GM23338 (cell line): ENCODE measurements at regions not wholly inside any gene's neighbourhood (a gene's known extent, or its start where the extent isn't known, plus 50 kb on each side); places are given as distances from the start of the nearest gene placed in this dataset.

Experiments used
- ATAC-seq: fragments of 200-7000 bp; cut with Tn5 transposase; 3 replicates; pipeline ENCODE4 v1.9.1; 2020
- DNase-seq: peaks from one replicate; pipeline ENCODE4 v3.0.0-alpha.2; 2015; ENCODE audit warnings: low spot score
- H2AFZ ChIP-seq: fragments of 200-600 bp; sonication (generic); 2 replicates; pipeline ENCODE4 v1.8.0; 2016; ENCODE audit warnings: antibody characterized with exemption, mild to moderate bottlenecking, moderate library complexity
- H3F3A ChIP-seq: fragments of 200-600 bp; sonication (generic); replicated peaks from 2 replicates; pipeline ENCODE4 v1.8.0; 2017; ENCODE audit warnings: antibody characterized with exemption, mixed run types, low read depth
- H3K27ac ChIP-seq: fragments of 200-600 bp; sonication (generic); 2 replicates; pipeline ENCODE4 v1.6.1; 2016; ENCODE audit warnings: low read depth
- H3K27me3 ChIP-seq: fragments of 200-600 bp; sonication (generic); 2 replicates; pipeline ENCODE4 v1.8.0; 2016; ENCODE audit warnings: mild to moderate bottlenecking, mixed run types, moderate library complexity; ENCODE audit not compliant: insufficient read depth
- H3K36me3 ChIP-seq: fragments of 200-600 bp; sonication (generic); 2 replicates; pipeline ENCODE4 v1.8.0; 2016; ENCODE audit warnings: mild to moderate bottlenecking; ENCODE audit not compliant: insufficient read depth
- H3K4me1 ChIP-seq: fragments of 200-600 bp; sonication (generic); 2 replicates; pipeline ENCODE4 v1.8.0; 2016; ENCODE audit warnings: mild to moderate bottlenecking, moderate library complexity; ENCODE audit not compliant: insufficient read depth
- H3K4me2 ChIP-seq: fragments of 200-600 bp; sonication (generic); 2 replicates; pipeline ENCODE4 v1.7.1; 2017; ENCODE audit warnings: mixed run types
- H3K4me3 ChIP-seq: fragments of 200-600 bp; sonication (generic); 2 replicates; pipeline ENCODE4 v1.6.1; 2016; ENCODE audit warnings: mixed run types
- H3K79me2 ChIP-seq: fragments of 200-600 bp; sonication (generic); replicated peaks from 2 replicates; pipeline ENCODE4 v1.8.0; 2017; ENCODE audit warnings: mild to moderate bottlenecking; ENCODE audit not compliant: insufficient read depth
- H3K9me2 ChIP-seq: fragments of 200-600 bp; sonication (generic); 2 replicates; pipeline ENCODE4 v1.8.0; 2017; ENCODE audit not compliant: insufficient read depth
- H4K20me1 ChIP-seq: fragments of 200-600 bp; sonication (generic); replicated peaks from 2 replicates; pipeline ENCODE4 v1.8.0; 2017; ENCODE audit warnings: mild to moderate bottlenecking; ENCODE audit not compliant: insufficient read depth
- H3K27ac Mint-ChIP-seq: 2 replicates; pipeline ENCODE4 v1.8.0; 2020; ENCODE audit warnings: inconsistent platforms, mild to moderate bottlenecking, moderate library complexity, mixed read lengths
- H3K27me3 Mint-ChIP-seq: 3 replicates; pipeline ENCODE4 v1.8.0; 2022; ENCODE audit warnings: low read depth, mild to moderate bottlenecking, moderate library complexity, mixed read lengths, inconsistent platforms; ENCODE audit not compliant: insufficient read depth, poor library complexity
- H3K36me3 Mint-ChIP-seq: 3 replicates; pipeline ENCODE4 v1.8.0; 2021; ENCODE audit warnings: low read depth, mild to moderate bottlenecking, inconsistent platforms, moderate library complexity, mixed read lengths
- H3K4me1 Mint-ChIP-seq: 3 replicates; pipeline ENCODE4 v1.8.0; 2020; ENCODE audit warnings: mild to moderate bottlenecking, inconsistent platforms, mixed read lengths
- H3K4me3 Mint-ChIP-seq: 3 replicates; pipeline ENCODE4 v1.8.0; 2021; ENCODE audit warnings: moderate library complexity, mild to moderate bottlenecking, inconsistent platforms, mixed read lengths
- H3K9me3 Mint-ChIP-seq: 3 replicates; pipeline ENCODE4 v1.8.0; 2020; ENCODE audit warnings: moderate library complexity, mild to moderate bottlenecking, inconsistent platforms, mixed read lengths
- CREB1 ChIP-seq: fragments of 250-450 bp; sonication (Bioruptor Pico); IDR thresholded peaks from 2 replicates; pipeline ENCODE4 v1.5.0; 2020; ENCODE audit warnings: low read depth, mild to moderate bottlenecking, moderate library complexity
- EZH2 ChIP-seq: fragments of 200-600 bp; sonication (generic); IDR thresholded peaks from one replicate; pipeline ENCODE4 v1.8.0; 2017; ENCODE audit warnings: antibody characterized with exemption, mild to moderate bottlenecking, low read depth; ENCODE audit not compliant: unreplicated experiment
- EZH2phosphoT487 ChIP-seq: fragments of 200-600 bp; sonication (generic); IDR thresholded peaks from one replicate; pipeline ENCODE4 v1.8.1; 2018; ENCODE audit warnings: antibody characterized with exemption; ENCODE audit not compliant: unreplicated experiment
- JUNB ChIP-seq: IDR thresholded peaks from one replicate; pipeline ENCODE4 v1.6.1; 2016; ENCODE audit warnings: antibody characterized with exemption; ENCODE audit not compliant: unreplicated experiment
- NANOG ChIP-seq: IDR thresholded peaks from 2 replicates; pipeline ENCODE4 v1.6.1; 2016; ENCODE audit warnings: antibody characterized with exemption, borderline replicate concordance
- POLR2AphosphoS5 ChIP-seq: IDR thresholded peaks from 2 replicates; pipeline ENCODE4 v1.6.1; 2016; ENCODE audit warnings: antibody characterized with exemption, low read depth
- REST ChIP-seq: IDR thresholded peaks from one replicate; pipeline ENCODE4 v1.6.1; 2018; ENCODE audit warnings: antibody characterized with exemption; ENCODE audit not compliant: unreplicated experiment
- STAT1 ChIP-seq: IDR thresholded peaks from one replicate; pipeline ENCODE4 v1.6.1; 2016; ENCODE audit warnings: antibody characterized with exemption; ENCODE audit not compliant: unreplicated experiment
- ZNF114 ChIP-seq: fragments of 250-450 bp; sonication (Bioruptor Pico); IDR thresholded peaks from 2 replicates; pipeline ENCODE4 v1.5.0; 2020; ENCODE audit warnings: mild to moderate bottlenecking, moderate library complexity
- ZNF331 ChIP-seq: fragments of 250-450 bp; sonication (Bioruptor Pico); IDR thresholded peaks from 2 replicates; pipeline ENCODE4 v1.5.0; 2020; ENCODE audit warnings: low read depth, mild to moderate bottlenecking, moderate library complexity
- TF ChIP-seq, protein P1 (sequence below), 2 experiments: fragments of 200-600 bp in 1 of 2; sonication (generic) in 1 of 2; conservative IDR thresholded peaks; 2 replicates each; pipeline versions ENCODE4 v1.5.1 to v1.6.1; 2016 to 2017; ENCODE audit warnings: antibody characterized with exemption in 2 of 2, low read depth in 2 of 2, mild to moderate bottlenecking in 2 of 2, moderate library complexity in 1 of 2
- TF ChIP-seq, protein P2 (sequence below): fragments of 250-450 bp; sonication (Bioruptor Pico); IDR thresholded peaks from 2 replicates; pipeline ENCODE4 v1.5.0; 2020; ENCODE audit warnings: mild to moderate bottlenecking, moderate library complexity
- TF ChIP-seq, protein P3 (sequence below): IDR thresholded peaks from 2 replicates; pipeline ENCODE4 v1.6.1; 2016; ENCODE audit warnings: antibody characterized with exemption

DNA sequence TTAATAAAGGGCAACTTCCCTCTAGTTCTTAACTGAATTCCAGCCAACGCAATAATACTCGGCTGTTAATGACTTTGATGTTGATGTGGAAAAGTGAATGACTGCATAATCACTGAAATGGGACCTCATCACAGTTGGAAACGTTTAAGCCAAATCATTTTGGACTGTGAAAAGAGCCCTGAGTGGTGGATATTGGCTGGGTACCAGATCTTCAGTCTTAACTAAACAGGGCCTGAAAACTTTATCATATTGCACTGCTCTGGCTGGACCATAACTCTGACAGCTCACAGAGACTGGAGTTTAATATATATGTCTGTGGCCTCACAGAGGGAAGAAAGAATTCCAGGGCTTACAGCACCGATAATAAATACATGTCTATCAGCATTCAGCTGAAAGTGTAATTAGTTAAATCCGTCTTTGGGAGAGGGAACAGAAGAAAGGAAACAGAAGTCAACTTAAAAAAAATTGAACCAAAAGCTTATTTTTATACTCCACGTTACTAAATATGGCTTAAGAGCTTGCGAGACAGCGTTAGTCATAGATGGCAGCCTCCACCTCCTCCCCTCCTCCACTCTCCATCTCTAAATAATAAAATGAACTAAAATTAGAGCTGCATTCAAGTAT is 222.3 kb upstream of the CDIN1 start:
- no peak overlapping the region for H3K27ac ChIP-seq
- no peaks in the 10 kb centered on the region for H3K4me1 ChIP-seq
- H3K27me3 ChIP-seq, result no peaks in the 10 kb centered on the region
- ATAC-seq (no peak), DNase-seq (no peak)
- H3K36me3 Mint-ChIP-seq, result no peaks in the 10 kb centered on the region
- no peaks in the 10 kb centered on the region for H3K79me2 ChIP-seq
- H3K4me3 ChIP-seq, result no peak overlapping the region
- H3K27ac Mint-ChIP-seq, result no peak overlapping the region
- no peaks in the 10 kb centered on the region for H3K9me3 Mint-ChIP-seq
- peak overlapping the region; percentile 56; the same call in 1 of the 2 replicates for H2AFZ ChIP-seq
- no peaks in the 10 kb centered on the region for H3K4me1 Mint-ChIP-seq
- no peaks in the 10 kb centered on the region for H4K20me1 ChIP-seq
- TF ChIP-seq POLR2AphosphoS5 (no peak), EZH2 (no peak), ZNF331 (CRISPR knock-in tag) (no peak), EZH2phosphoT487 (no peak), REST (no peak), JUNB (no peak), CREB1 (CRISPR knock-in tag) (no peak), ZNF114 (CRISPR knock-in tag) (no peak), STAT1 (no peak), NANOG (no peak)
- TF ChIP-seq, protein P1, sequence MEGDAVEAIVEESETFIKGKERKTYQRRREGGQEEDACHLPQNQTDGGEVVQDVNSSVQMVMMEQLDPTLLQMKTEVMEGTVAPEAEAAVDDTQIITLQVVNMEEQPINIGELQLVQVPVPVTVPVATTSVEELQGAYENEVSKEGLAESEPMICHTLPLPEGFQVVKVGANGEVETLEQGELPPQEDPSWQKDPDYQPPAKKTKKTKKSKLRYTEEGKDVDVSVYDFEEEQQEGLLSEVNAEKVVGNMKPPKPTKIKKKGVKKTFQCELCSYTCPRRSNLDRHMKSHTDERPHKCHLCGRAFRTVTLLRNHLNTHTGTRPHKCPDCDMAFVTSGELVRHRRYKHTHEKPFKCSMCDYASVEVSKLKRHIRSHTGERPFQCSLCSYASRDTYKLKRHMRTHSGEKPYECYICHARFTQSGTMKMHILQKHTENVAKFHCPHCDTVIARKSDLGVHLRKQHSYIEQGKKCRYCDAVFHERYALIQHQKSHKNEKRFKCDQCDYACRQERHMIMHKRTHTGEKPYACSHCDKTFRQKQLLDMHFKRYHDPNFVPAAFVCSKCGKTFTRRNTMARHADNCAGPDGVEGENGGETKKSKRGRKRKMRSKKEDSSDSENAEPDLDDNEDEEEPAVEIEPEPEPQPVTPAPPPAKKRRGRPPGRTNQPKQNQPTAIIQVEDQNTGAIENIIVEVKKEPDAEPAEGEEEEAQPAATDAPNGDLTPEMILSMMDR (conservative IDR thresholded peaks at IDR 0.05; ENCODE audit: low read depth in 2 of 2), result no peak
- TF ChIP-seq, protein P2, sequence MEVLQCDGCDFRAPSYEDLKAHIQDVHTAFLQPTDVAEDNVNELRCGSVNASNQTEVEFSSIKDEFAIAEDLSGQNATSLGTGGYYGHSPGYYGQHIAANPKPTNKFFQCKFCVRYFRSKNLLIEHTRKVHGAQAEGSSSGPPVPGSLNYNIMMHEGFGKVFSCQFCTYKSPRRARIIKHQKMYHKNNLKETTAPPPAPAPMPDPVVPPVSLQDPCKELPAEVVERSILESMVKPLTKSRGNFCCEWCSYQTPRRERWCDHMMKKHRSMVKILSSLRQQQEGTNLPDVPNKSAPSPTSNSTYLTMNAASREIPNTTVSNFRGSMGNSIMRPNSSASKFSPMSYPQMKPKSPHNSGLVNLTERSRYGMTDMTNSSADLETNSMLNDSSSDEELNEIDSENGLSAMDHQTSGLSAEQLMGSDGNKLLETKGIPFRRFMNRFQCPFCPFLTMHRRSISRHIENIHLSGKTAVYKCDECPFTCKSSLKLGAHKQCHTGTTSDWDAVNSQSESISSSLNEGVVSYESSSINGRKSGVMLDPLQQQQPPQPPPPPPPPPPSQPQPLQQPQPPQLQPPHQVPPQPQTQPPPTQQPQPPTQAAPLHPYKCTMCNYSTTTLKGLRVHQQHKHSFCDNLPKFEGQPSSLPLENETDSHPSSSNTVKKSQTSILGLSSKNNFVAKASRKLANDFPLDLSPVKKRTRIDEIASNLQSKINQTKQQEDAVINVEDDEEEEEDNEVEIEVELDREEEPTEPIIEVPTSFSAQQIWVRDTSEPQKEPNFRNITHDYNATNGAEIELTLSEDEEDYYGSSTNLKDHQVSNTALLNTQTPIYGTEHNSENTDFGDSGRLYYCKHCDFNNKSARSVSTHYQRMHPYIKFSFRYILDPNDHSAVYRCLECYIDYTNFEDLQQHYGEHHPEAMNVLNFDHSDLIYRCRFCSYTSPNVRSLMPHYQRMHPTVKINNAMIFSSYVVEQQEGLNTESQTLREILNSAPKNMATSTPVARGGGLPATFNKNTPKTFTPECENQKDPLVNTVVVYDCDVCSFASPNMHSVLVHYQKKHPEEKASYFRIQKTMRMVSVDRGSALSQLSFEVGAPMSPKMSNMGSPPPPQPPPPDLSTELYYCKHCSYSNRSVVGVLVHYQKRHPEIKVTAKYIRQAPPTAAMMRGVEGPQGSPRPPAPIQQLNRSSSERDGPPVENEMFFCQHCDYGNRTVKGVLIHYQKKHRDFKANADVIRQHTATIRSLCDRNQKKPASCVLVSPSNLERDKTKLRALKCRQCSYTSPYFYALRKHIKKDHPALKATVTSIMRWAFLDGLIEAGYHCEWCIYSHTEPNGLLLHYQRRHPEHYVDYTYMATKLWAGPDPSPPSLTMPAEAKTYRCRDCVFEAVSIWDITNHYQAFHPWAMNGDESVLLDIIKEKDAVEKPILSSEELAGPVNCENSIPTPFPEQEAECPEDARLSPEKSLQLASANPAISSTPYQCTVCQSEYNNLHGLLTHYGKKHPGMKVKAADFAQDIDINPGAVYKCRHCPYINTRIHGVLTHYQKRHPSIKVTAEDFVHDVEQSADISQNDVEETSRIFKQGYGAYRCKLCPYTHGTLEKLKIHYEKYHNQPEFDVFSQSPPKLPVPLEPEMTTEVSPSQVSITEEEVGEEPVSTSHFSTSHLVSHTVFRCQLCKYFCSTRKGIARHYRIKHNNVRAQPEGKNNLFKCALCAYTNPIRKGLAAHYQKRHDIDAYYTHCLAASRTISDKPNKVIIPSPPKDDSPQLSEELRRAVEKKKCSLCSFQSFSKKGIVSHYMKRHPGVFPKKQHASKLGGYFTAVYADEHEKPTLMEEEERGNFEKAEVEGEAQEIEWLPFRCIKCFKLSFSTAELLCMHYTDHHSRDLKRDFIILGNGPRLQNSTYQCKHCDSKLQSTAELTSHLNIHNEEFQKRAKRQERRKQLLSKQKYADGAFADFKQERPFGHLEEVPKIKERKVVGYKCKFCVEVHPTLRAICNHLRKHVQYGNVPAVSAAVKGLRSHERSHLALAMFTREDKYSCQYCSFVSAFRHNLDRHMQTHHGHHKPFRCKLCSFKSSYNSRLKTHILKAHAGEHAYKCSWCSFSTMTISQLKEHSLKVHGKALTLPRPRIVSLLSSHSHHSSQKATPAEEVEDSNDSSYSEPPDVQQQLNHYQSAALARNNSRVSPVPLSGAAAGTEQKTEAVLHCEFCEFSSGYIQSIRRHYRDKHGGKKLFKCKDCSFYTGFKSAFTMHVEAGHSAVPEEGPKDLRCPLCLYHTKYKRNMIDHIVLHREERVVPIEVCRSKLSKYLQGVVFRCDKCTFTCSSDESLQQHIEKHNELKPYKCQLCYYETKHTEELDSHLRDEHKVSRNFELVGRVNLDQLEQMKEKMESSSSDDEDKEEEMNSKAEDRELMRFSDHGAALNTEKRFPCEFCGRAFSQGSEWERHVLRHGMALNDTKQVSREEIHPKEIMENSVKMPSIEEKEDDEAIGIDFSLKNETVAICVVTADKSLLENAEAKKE (CRISPR knock-in tag), result no peak
- TF ChIP-seq, protein P3, sequence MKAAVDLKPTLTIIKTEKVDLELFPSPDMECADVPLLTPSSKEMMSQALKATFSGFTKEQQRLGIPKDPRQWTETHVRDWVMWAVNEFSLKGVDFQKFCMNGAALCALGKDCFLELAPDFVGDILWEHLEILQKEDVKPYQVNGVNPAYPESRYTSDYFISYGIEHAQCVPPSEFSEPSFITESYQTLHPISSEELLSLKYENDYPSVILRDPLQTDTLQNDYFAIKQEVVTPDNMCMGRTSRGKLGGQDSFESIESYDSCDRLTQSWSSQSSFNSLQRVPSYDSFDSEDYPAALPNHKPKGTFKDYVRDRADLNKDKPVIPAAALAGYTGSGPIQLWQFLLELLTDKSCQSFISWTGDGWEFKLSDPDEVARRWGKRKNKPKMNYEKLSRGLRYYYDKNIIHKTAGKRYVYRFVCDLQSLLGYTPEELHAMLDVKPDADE, result no peak
- no peak overlapping the region for H3K4me3 Mint-ChIP-seq
- H3K27me3 Mint-ChIP-seq, result no peaks in the 10 kb centered on the region
- H3F3A ChIP-seq, result no peaks in the 10 kb centered on the region
- no peaks in the 10 kb centered on the region for H3K36me3 ChIP-seq
- H3K9me2 ChIP-seq, result peaks cover 3% of the 10 kb centered on the region; the same call in 1 of the 2 replicates
- no peak overlapping the region for H3K4me2 ChIP-seq
